Astrocyte (in vitro differentiated cells and primary cell): ENCODE measurements at regions not wholly inside any gene's neighbourhood (a gene's known extent, or its start where the extent isn't known, plus 50 kb on each side); places are given as distances from the start of the nearest gene placed in this dataset.

Experiments used
- DNase-seq: peaks from one replicate; pipeline ENCODE4 v3.0.0-alpha.2; 2010; ENCODE audit warnings: low read depth
- FAIRE-seq: peaks from 2 replicates; lab custom pipeline; 2011; peaks lifted over from hg19 to GRCh38; lab: Jason Lieb, UNC
- H2AFZ ChIP-seq: 2 replicates; pipeline ENCODE4 v1.6.0; 2012; ENCODE audit warnings: low read depth, low read length, inconsistent platforms
- H3K27ac ChIP-seq: 2 replicates; pipeline ENCODE4 v1.5.1; 2011; ENCODE audit warnings: low read depth, low read length, inconsistent platforms
- H3K27me3 ChIP-seq: 2 replicates; pipeline ENCODE4 v1.6.0; 2011; ENCODE audit warnings: low read length, inconsistent platforms; ENCODE audit not compliant: insufficient read depth
- H3K36me3 ChIP-seq: 2 replicates; pipeline ENCODE4 v1.5.1; 2011; ENCODE audit warnings: low read length, inconsistent platforms; ENCODE audit not compliant: insufficient read depth
- H3K4me1 ChIP-seq: 2 replicates; pipeline ENCODE4 v1.5.1; 2011; ENCODE audit warnings: low read length, inconsistent platforms; ENCODE audit not compliant: insufficient read depth
- H3K4me2 ChIP-seq: 2 replicates; pipeline ENCODE4 v1.6.0; 2012; ENCODE audit warnings: low read length, inconsistent platforms
- H3K4me3 ChIP-seq: 2 replicates; pipeline ENCODE4 v1.5.1; 2011; ENCODE audit warnings: low read depth, mild to moderate bottlenecking, low read length, inconsistent platforms; ENCODE audit not compliant: insufficient read depth
- H3K79me2 ChIP-seq: 2 replicates; pipeline ENCODE4 v1.6.0; 2012; ENCODE audit warnings: mild to moderate bottlenecking, low read length, inconsistent platforms; ENCODE audit not compliant: insufficient read depth
- H3K9ac ChIP-seq: 2 replicates; pipeline ENCODE4 v1.6.0; 2012; ENCODE audit warnings: mild to moderate bottlenecking, low read length, inconsistent platforms
- H3K9me3 ChIP-seq: 2 replicates; pipeline ENCODE4 v1.5.1; 2012; ENCODE audit warnings: low read depth, mild to moderate bottlenecking, low read length, inconsistent platforms; ENCODE audit not compliant: insufficient read depth
- H4K20me1 ChIP-seq: 2 replicates; pipeline ENCODE4 v1.6.0; 2012; ENCODE audit warnings: low read length, inconsistent platforms; ENCODE audit not compliant: insufficient read depth
- H3K27ac Mint-ChIP-seq: one replicate; pipeline ENCODE4 v1.8.0; 2021; ENCODE audit warnings: mild to moderate bottlenecking, mixed read lengths; ENCODE audit not compliant: unreplicated experiment
- H3K27me3 Mint-ChIP-seq: one replicate; pipeline ENCODE4 v1.8.0; 2021; ENCODE audit warnings: low read depth, mixed read lengths; ENCODE audit not compliant: unreplicated experiment
- H3K36me3 Mint-ChIP-seq: one replicate; pipeline ENCODE4 v1.8.0; 2021; ENCODE audit warnings: low read depth, mixed read lengths; ENCODE audit not compliant: unreplicated experiment
- H3K4me1 Mint-ChIP-seq: one replicate; pipeline ENCODE4 v1.8.0; 2021; ENCODE audit warnings: low read depth, mixed read lengths; ENCODE audit not compliant: unreplicated experiment
- H3K4me3 Mint-ChIP-seq: one replicate; pipeline ENCODE4 v1.8.0; 2021; ENCODE audit warnings: mild to moderate bottlenecking, moderate library complexity, mixed read lengths; ENCODE audit not compliant: unreplicated experiment
- H3K9me3 Mint-ChIP-seq: one replicate; pipeline ENCODE4 v1.8.0; 2021; ENCODE audit warnings: mild to moderate bottlenecking, mixed read lengths; ENCODE audit not compliant: unreplicated experiment
- EZH2 ChIP-seq: IDR thresholded peaks from 2 replicates; pipeline ENCODE4 v1.6.1; 2012; ENCODE audit warnings: mild to moderate bottlenecking, low read length, inconsistent platforms; ENCODE audit not compliant: insufficient read depth
- TF ChIP-seq, protein P1 (sequence below): IDR thresholded peaks from 2 replicates; pipeline ENCODE4 v1.5.1; 2011; ENCODE audit warnings: low read depth, mild to moderate bottlenecking, inconsistent platforms, low read length, moderate library complexity; ENCODE audit not compliant: insufficient read depth

DNA sequence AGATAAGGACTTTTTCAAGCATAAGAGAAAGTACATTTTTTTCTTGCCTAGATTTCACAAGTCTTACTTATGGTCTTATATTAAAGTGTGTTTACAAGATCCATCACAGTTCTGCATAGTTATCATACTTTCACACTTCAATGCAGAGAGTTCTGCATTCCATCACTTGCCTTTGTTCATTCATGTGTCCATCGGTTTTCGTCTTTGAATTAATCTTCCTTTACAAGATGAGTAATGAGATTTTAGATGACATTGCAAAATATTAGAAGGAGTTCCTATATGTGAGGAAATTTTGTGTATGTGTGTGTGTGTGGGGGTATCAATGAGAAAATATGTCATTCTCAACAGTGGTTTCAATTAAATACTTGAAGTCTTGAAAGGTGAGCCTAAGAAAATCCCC, 98.1 kb upstream of the GUCY1A2 start:
- H3K9ac ChIP-seq = no peak overlapping the region
- H3K4me3 ChIP-seq = no peak overlapping the region
- H3K36me3 Mint-ChIP-seq = no peaks in the 10 kb centered on the region
- H3K4me3 Mint-ChIP-seq = no peak overlapping the region
- H3K27me3 ChIP-seq = no peaks in the 10 kb centered on the region
- H3K27ac Mint-ChIP-seq = peak overlapping the region; percentile 21
- H3K4me1 Mint-ChIP-seq = peaks cover 30% of the 10 kb centered on the region
- H3K9me3 ChIP-seq = no peaks in the 10 kb centered on the region
- no peak overlapping the region for H3K4me2 ChIP-seq
- H3K36me3 ChIP-seq = no peaks in the 10 kb centered on the region
- no peak overlapping the region for H2AFZ ChIP-seq
- FAIRE-seq (no peak), DNase-seq (peak; percentile 84)
- peaks cover 2% of the 10 kb centered on the region for H3K9me3 Mint-ChIP-seq
- H3K27ac ChIP-seq = no peak overlapping the region
- no peaks in the 10 kb centered on the region for H3K27me3 Mint-ChIP-seq
- H3K79me2 ChIP-seq = no peaks in the 10 kb centered on the region
- TF ChIP-seq EZH2 = no peak
- TF ChIP-seq, protein P1, sequence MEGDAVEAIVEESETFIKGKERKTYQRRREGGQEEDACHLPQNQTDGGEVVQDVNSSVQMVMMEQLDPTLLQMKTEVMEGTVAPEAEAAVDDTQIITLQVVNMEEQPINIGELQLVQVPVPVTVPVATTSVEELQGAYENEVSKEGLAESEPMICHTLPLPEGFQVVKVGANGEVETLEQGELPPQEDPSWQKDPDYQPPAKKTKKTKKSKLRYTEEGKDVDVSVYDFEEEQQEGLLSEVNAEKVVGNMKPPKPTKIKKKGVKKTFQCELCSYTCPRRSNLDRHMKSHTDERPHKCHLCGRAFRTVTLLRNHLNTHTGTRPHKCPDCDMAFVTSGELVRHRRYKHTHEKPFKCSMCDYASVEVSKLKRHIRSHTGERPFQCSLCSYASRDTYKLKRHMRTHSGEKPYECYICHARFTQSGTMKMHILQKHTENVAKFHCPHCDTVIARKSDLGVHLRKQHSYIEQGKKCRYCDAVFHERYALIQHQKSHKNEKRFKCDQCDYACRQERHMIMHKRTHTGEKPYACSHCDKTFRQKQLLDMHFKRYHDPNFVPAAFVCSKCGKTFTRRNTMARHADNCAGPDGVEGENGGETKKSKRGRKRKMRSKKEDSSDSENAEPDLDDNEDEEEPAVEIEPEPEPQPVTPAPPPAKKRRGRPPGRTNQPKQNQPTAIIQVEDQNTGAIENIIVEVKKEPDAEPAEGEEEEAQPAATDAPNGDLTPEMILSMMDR = no peak
- no peaks in the 10 kb centered on the region for H4K20me1 ChIP-seq
- H3K4me1 ChIP-seq = no peaks in the 10 kb centered on the region

DNA sequence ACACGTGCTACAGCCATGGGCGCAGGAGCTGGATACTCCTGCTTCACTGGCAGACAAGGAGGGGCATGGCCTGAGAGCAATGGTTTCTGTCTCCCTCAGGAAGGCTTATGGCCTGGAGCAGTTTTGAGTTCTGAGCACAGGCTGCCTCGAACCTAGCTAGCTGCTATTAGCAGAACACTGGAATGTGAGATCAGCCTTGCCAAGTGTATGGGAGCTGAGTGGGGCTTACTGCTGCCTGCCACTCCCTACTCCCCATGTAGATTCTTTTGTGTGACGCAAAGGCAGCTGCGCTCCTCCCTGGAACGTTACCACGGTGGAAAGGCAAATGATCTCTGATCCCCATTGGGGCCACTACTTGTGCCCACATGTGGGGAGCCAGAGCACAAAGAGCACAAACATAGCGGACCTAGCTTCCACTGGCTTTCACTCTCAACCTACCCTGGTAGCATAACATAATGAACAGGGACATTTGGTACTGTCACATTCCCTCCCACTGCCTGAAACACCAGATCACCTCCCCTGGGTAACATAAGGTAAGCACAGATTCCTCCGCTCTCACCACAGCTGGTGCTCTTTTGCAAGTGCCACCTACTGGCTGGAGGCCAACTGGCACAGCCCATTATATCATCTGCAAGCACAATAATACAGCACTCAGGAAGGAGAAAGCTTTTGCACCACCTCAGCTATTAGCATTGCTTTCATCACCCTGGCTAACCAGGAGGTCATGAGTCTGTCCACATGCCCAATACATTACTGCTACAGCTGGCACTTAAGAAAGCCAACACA, 84.6 kb upstream of the GUCY1A2 start:
- TF ChIP-seq, protein P1 = no peak
- no peak for TF ChIP-seq EZH2
- no peak overlapping the region for H3K4me2 ChIP-seq
- H3K4me3 Mint-ChIP-seq = no peak overlapping the region
- FAIRE-seq = no peak
- H3K4me3 ChIP-seq = no peak overlapping the region
- no peak overlapping the region for H2AFZ ChIP-seq
- no peak overlapping the region for H3K27ac Mint-ChIP-seq
- H3K9ac ChIP-seq = no peak overlapping the region
- H3K27me3 ChIP-seq = no peaks in the 10 kb centered on the region
- no peaks in the 10 kb centered on the region for H4K20me1 ChIP-seq
- no peaks in the 10 kb centered on the region for H3K36me3 Mint-ChIP-seq
- H3K27ac ChIP-seq = no peak overlapping the region
- no peaks in the 10 kb centered on the region for H3K27me3 Mint-ChIP-seq
- no peaks in the 10 kb centered on the region for H3K9me3 ChIP-seq
- no peaks in the 10 kb centered on the region for H3K4me1 Mint-ChIP-seq
- H3K79me2 ChIP-seq = no peaks in the 10 kb centered on the region
- peaks cover 5% of the 10 kb centered on the region for H3K9me3 Mint-ChIP-seq
- no peaks in the 10 kb centered on the region for H3K4me1 ChIP-seq
- no peaks in the 10 kb centered on the region for H3K36me3 ChIP-seq
- DNase-seq = no peak

DNA sequence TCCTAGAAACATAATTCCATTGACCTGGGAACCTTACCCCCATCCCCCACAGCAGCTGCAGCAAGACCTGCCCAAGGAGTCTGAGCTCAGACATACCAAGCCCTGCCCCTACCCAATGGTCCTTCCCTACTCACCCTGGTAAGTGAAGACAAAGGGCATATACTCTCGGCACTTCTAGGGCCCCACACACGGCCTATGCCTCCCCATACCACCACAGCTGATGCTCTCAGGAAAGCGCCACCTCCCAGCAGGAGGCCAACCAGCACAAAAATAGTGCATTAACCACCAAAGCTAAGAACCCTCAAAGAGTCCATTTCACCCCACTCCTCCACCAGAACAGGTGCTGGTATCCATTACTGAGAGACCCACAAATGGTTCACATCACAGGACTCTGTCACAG, 74.4 kb upstream of the GUCY1A2 start:
- H3K27me3 ChIP-seq = no peaks in the 10 kb centered on the region
- H3K79me2 ChIP-seq = no peaks in the 10 kb centered on the region
- FAIRE-seq = no peak
- H3K36me3 ChIP-seq = no peaks in the 10 kb centered on the region
- H3K27ac ChIP-seq = no peak overlapping the region
- Mint-ChIP-seq H3K36me3 (no peaks in the 10 kb centered on the region), H3K4me3 (no peak overlapping the region), H3K9me3 (peaks cover 2% of the 10 kb centered on the region), H3K4me1 (no peaks in the 10 kb centered on the region), H3K27ac (no peak overlapping the region), H3K27me3 (no peaks in the 10 kb centered on the region)
- no peaks in the 10 kb centered on the region for H3K4me1 ChIP-seq
- no peak overlapping the region for H3K9ac ChIP-seq
- H3K4me3 ChIP-seq = no peak overlapping the region
- H3K9me3 ChIP-seq = no peaks in the 10 kb centered on the region
- TF ChIP-seq EZH2 = no peak
- TF ChIP-seq, protein P1 = no peak
- no peak overlapping the region for H3K4me2 ChIP-seq
- no peak overlapping the region for H2AFZ ChIP-seq
- no peak for DNase-seq
- no peaks in the 10 kb centered on the region for H4K20me1 ChIP-seq
